GM12891 (cell line): ENCODE measurements at regions not wholly inside any gene's neighbourhood (a gene's known extent, or its start where the extent isn't known, plus 50 kb on each side); places are given as distances from the start of the nearest gene placed in this dataset.

Source experiments
- DNase-seq: peaks from one replicate; pipeline ENCODE4 v3.0.0; 2011; ENCODE audit warnings: low spot score; ENCODE audit not compliant: insufficient read length
- FAIRE-seq: peaks from 2 replicates; lab custom pipeline; 2011; peaks lifted over from hg19 to GRCh38; lab: Jason Lieb, UNC
- PAX5 ChIP-seq: IDR thresholded peaks from 2 replicates; pipeline ENCODE4 v1.6.1; 2011; ENCODE audit warnings: low read length, moderate library complexity, mild to moderate bottlenecking; ENCODE audit not compliant: insufficient read depth, severe bottlenecking
- POLR2A ChIP-seq: IDR thresholded peaks from 2 replicates; pipeline ENCODE4 v1.6.1; 2011; ENCODE audit warnings: low read depth, low read length, control low read depth
- POLR2AphosphoS5 ChIP-seq: IDR thresholded peaks from 2 replicates; pipeline ENCODE4 v1.6.1; 2011; ENCODE audit warnings: low read depth, low read length, control low read depth
- POU2F2 ChIP-seq: IDR thresholded peaks from 2 replicates; pipeline ENCODE4 v1.6.1; 2011; ENCODE audit warnings: low read depth, mild to moderate bottlenecking, control low read depth, low read length, moderate library complexity
- SPI1 ChIP-seq: IDR thresholded peaks from 2 replicates; pipeline ENCODE4 v1.6.1; 2011; ENCODE audit warnings: low read depth, low read length, control low read depth
- TAF1 ChIP-seq: IDR thresholded peaks from 2 replicates; pipeline ENCODE4 v1.6.1; 2011; ENCODE audit warnings: low read depth, low read length, control low read depth

- FAIRE-seq (no peak), DNase-seq (no peak)
These were observed 98.5 kb upstream of the CTTNBP2 start for GRCh38 chr7:117971556-117972244.

GRCh38 chr7:117972606-117973005, 99.4 kb upstream of the CTTNBP2 start:
- no peak for TF ChIP-seq SPI1
- no peak for TF ChIP-seq POLR2AphosphoS5
- no peak for TF ChIP-seq POLR2A
- TF ChIP-seq TAF1: no peak
- TF ChIP-seq PAX5: no peak
- no peak for TF ChIP-seq POU2F2
- FAIRE-seq: no peak

More at GRCh38 chr7:117971556-117972244, 98.5 kb upstream of the CTTNBP2 start:
- TF ChIP-seq TAF1 (no peak), POLR2A (no peak), SPI1 (no peak), PAX5 (no peak), POLR2AphosphoS5 (no peak), POU2F2 (no peak)

GRCh38 chr7:117973975-117974374, 100.7 kb upstream of the CTTNBP2 start:
- DNase-seq (no peak), FAIRE-seq (no peak)
- TF ChIP-seq PAX5 (no peak), POLR2A (no peak), SPI1 (no peak), POLR2AphosphoS5 (no peak), TAF1 (no peak), POU2F2 (no peak)

More at GRCh38 chr7:117972606-117973005, 99.4 kb upstream of the CTTNBP2 start:
- DNase-seq: no peak

- no peak for DNase-seq
- FAIRE-seq: no peak
- TF ChIP-seq POLR2A: no peak
- TF ChIP-seq POU2F2: no peak
- TF ChIP-seq PAX5: no peak
- no peak for TF ChIP-seq POLR2AphosphoS5
- no peak for TF ChIP-seq SPI1
- TF ChIP-seq TAF1: no peak
These were observed 101.7 kb upstream of the CTTNBP2 start for GRCh38 chr7:117974891-117975290.

GRCh38 chr7:117975476-117975875, 102.2 kb upstream of the CTTNBP2 start:
- no peak for TF ChIP-seq SPI1
- TF ChIP-seq PAX5: no peak
- TF ChIP-seq TAF1: no peak
- no peak for TF ChIP-seq POLR2A
- TF ChIP-seq POU2F2: no peak
- no peak for TF ChIP-seq POLR2AphosphoS5
- no peak for FAIRE-seq
- DNase-seq: no peak

GRCh38 chr7:117979954-117980497, 106.8 kb upstream of the CTTNBP2 start:
- DNase-seq (no peak), FAIRE-seq (no peak)
- no peak for TF ChIP-seq TAF1
- no peak for TF ChIP-seq PAX5
- TF ChIP-seq POU2F2: no peak
- TF ChIP-seq POLR2AphosphoS5: no peak
- no peak for TF ChIP-seq SPI1
- no peak for TF ChIP-seq POLR2A

- FAIRE-seq (no peak), DNase-seq (no peak)
- TF ChIP-seq PAX5 (no peak), POU2F2 (no peak), POLR2A (no peak), SPI1 (no peak), TAF1 (no peak), POLR2AphosphoS5 (no peak)
These were observed 109.1 kb upstream of the CTTNBP2 start for GRCh38 chr7:117982071-117983055.

GRCh38 chr7:117986645-117987269, 113.5 kb upstream of the CTTNBP2 start:
- TF ChIP-seq POLR2A (no peak), POU2F2 (no peak), POLR2AphosphoS5 (no peak)
- FAIRE-seq: no peak

More at GRCh38 chr7:117986645-117987269, 113.5 kb upstream of the CTTNBP2 start:
- DNase-seq: no peak
